ENCODE measurements at regions not wholly inside any gene's neighbourhood (a gene's known extent, or its start where the extent isn't known, plus 50 kb on each side); places are given as distances from the start of the nearest gene placed in this dataset.
"Not testable (repeated sequence)": the region's sequence is repeated elsewhere in the genome, so short reads cannot be mapped to it uniquely, and the experiment has no call there.

DNA sequence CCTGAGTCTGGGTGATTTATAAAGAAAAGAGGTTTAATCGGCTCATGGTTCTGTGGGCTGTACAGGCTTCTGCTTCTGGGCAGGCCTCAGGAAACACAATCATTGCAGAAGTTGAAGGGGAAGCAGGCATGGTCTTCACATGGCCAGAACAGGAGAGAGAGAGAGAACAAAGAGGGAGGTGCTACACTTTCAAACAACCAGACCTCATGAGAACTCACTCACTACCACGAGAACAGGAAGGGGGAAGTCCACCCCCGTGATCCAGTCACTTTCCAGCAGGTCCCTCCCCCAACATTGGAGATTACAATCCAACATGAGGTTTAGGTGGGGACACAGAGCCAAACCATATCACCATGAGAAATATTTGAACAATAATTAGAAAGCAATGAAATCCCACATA is 222.9 kb downstream of the FAM72C start:
- no peak overlapping the region for H3K4me3 Mint-ChIP-seq
- H3K9me3 Mint-ChIP-seq = no peaks in the 10 kb centered on the region
- no peak for ATAC-seq
- no peak for DNase-seq
- H3K4me1 Mint-ChIP-seq = no peaks in the 10 kb centered on the region
- H3K27me3 Mint-ChIP-seq = peaks cover 27% of the 10 kb centered on the region
- no peak overlapping the region for H3K27ac Mint-ChIP-seq

DNA sequence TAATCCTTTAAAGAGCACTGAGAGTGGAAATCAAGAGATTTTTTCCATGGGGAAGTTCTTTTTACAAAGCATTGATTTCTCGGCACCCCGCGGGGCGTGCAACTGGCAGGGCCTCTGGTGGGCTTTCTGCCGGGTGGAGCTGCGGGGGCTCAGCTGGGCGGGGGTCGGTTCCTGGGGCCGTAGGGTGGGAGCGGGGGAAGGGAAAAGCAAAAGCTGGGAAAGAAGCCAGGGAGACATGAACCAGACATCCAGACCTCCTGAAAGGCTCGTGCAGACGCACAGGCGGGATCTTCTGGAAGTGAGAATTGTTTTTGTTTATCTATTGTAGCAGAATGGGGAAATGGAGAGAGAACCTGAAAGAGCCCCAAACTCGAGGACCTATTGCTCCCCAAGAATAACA is 235.2 kb downstream of the FAM72C start:
- peaks cover 49% of the 10 kb centered on the region for H3K27me3 Mint-ChIP-seq
- no peak for ATAC-seq
- no peaks in the 10 kb centered on the region for H3K4me1 Mint-ChIP-seq
- H3K4me3 Mint-ChIP-seq = no peak overlapping the region
- no peak for DNase-seq
- H3K9me3 Mint-ChIP-seq = peaks cover 4 to 7% of the 10 kb centered on the region in 2 donors
- H3K27ac Mint-ChIP-seq = no peak overlapping the region

DNA sequence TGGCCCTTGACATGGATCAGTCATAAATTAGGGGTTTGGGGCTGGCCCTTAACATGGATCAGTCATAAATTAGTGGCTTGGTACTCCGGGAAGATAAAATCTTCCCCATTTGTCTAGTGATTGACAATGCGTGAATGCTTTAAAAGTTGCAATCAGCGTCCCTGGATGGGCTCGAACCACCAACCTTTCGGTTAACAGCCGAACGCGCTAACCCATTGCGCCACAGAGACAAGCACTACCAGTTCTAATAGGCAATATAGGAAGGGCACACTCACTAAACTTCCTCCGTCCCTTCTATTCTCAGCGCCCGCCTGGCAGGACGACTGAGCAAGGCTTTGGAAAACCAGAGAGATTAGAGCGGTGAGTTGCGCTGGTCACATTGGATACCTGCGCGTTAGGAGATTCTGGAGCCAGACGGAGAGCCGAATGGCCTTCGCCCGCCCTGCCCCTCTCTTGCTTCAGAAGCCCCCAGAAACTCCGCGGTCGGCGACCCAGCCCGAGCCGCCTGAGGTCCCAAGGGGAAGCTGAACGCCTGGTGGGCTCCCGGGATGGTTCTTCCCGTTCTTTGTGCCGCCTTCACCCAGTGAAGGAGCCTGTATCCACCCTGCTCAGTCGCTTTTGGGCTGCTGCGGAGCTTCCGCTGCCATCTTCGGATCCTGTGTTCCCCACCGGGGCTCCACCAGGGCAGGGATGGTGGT is 235.9 kb downstream of the FAM72C start:
- Mint-ChIP-seq H3K27ac (peak overlapping the region in 1 of 2 donors; percentile 89), H3K4me1 (no peaks in the 10 kb centered on the region), H3K27me3 (peaks cover 55% of the 10 kb centered on the region), H3K4me3 (peak overlapping the region in 1 of 2 donors; percentile 39), H3K9me3 (peaks cover 4 to 7% of the 10 kb centered on the region in 2 donors)
- no peak for ATAC-seq
- DNase-seq = peak in 1 of 2 donors; percentile 13

DNA sequence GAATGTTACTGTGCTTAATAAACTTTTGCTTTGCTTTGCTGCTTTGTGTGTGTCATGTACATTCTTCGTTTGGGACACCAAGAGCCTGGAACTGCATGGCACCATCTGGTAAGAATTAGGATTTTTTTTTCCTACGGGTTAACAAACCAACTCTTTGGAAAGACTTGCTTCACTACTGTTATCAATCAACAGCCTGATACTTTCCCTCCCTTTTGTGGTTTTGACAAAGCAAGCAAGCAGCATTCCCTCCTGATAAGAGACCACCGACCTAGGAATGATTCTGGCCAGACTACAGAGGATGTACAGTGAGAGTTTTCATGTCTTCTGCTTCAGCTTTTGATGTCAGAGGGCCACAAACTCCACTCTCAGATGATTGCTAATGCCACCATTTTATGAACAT is 237.5 kb downstream of the FAM72C start:
- not testable (repeated sequence) for H3K4me1 Mint-ChIP-seq, DNase-seq, H3K4me3 Mint-ChIP-seq, H3K27ac Mint-ChIP-seq, ATAC-seq, H3K9me3 Mint-ChIP-seq
- H3K27me3 Mint-ChIP-seq = peaks cover 59% of the 10 kb centered on the region

DNA sequence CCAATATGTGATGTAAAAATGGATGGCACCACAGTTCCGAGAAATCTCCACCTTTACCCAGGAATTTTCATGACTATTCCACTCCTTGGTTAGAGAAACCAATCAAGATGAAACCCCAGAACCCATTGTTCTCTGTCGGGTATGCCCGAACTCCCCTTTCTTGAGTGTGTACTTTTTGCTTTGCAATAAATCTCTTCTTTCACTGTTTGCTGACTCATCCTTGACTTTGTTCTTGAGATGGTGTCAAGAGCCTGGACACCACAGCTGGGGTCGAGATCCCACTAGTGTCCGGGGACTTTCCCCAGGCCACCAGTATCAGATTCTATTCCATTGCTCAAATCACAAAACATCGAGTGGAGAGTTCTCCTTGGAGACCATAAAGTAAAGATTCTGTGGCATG is 240.9 kb downstream of the FAM72C start:
- not testable (repeated sequence) for H3K9me3 Mint-ChIP-seq, DNase-seq, ATAC-seq, H3K27ac Mint-ChIP-seq, H3K4me3 Mint-ChIP-seq, H3K4me1 Mint-ChIP-seq
- peaks cover 55% of the 10 kb centered on the region for H3K27me3 Mint-ChIP-seq

DNA sequence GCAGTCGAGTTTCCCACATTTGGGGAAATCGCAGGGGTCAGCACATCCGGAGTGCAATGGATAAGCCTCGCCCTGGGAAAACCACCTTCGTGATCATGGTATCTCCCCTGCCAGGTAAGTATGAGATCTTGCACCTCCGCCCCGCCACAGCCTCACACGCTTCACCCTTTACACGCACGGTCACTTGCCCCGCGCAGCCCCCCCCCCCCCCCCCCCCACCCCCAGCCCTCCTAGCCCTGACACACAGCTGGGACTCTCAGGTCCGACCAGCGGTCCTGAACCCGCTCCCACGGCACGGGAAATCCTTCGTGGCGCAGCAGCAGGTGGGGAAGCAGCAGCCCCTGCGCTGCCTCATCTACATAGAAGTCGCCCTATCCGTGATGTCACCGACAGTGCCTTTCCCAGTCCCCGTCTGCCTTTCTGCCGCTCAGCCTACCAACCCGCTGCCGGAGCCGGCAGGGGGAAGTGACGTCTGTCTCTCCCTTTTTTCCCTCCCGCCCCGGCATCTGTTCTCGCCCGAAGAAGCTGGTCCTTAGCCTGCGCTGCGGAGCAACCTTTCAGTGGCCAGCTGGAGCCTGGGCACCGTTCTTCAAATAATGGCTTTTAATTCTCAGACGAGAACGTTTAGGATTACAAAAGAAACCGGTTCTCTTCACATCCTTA is 242.2 kb downstream of the FAM72C start:
- peak; percentile 42 to 70 for DNase-seq
- Mint-ChIP-seq H3K27ac (peak overlapping the region; percentile 96 to 98), H3K27me3 (peaks cover 47% of the 10 kb centered on the region)

DNA sequence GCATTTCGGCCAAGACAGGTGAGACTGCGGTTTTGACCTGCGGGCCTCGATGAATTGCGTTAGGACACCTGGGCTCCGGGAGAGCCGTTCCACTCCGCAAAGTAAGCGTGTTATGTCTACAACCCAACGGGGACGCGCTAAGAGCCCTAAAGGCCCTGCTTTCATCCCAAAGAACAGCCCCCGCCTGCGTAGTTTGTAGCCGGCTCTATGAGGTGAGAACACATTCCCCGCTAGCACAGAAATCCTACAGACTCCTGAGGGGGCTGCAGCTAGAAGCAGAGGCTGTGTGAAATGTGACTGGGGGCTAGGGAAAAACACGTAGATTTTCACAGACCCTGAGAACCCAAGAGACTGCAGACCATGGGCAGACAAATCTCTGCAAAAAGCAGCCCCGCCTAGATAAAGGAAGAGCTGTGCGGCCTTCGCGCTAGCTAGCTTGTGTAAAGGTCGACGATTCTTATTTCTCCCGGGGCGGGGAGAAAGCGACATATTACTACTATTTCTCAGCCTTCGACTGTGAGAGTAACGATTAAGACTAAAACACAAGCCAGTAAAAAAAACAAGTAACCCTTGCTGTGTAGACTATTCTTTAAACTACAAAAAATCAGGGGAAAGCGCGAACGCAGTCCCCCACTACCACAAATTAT is 242.9 kb downstream of the FAM72C start:
- Mint-ChIP-seq H3K27me3 (peaks cover 46% of the 10 kb centered on the region), H3K27ac (peak overlapping the region; percentile 96 to 98)
- H3K4me1 Mint-ChIP-seq, H3K4me3 Mint-ChIP-seq, H3K9me3 Mint-ChIP-seq: not testable (repeated sequence)
- DNase-seq (peak; percentile 8 to 15), ATAC-seq (peak; percentile 96)

More for the DNA sequence above, 242.2 kb downstream of the FAM72C start:
- ATAC-seq = peak; percentile 85
- peak overlapping the region in 1 of 2 donors; percentile 49 for H3K4me3 Mint-ChIP-seq
- H3K4me1 Mint-ChIP-seq, H3K9me3 Mint-ChIP-seq: not testable (repeated sequence)

DNA sequence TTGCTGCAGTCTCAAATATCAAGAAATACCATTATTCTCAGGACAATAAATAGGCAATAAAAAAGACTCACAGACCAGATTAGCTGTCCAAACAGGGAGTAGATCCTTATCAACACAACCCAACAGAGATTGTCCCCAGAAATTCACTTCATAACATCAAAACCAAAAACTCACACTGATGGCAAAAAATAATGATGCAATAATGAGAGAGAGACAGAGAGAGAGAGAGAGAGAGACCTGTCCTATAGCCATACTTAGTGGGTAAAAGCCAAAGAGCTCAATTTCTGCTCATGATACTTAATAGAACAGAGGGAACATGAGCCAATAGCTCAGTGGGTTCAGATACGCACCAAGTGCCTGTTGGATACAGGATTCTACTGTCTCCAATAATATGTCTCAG is 244.5 kb downstream of the FAM72C start:
- Mint-ChIP-seq H3K27ac (no peak overlapping the region), H3K9me3 (no peaks in the 10 kb centered on the region), H3K27me3 (peaks cover 48% of the 10 kb centered on the region), H3K4me3 (no peak overlapping the region), H3K4me1 (no peaks in the 10 kb centered on the region)
- DNase-seq = no peak
- no peak for ATAC-seq

DNA sequence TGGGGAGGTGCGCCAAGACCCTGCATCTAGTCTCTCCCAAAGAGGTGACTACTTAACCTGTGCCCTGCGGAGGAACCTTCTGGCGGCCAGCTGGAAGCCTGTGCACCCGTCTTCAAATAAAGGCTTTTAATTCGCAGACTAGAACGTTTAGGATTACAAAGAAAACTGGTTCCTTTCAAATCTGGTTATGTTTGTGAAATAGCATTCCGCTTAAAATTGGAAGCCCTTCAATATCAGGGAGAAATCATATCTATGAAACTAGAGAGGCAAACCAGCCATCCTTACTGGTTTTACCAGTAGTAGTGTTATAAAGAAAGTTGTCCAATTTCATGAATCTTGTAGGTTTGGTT is 250.8 kb downstream of the FAM72C start:
- Mint-ChIP-seq H3K9me3 (no peaks in the 10 kb centered on the region), H3K4me1 (no peaks in the 10 kb centered on the region), H3K27me3 (peaks cover 78% of the 10 kb centered on the region), H3K27ac (no peak overlapping the region), H3K4me3 (peak overlapping the region in 1 of 2 donors; percentile 38)
- ATAC-seq (no peak), DNase-seq (no peak)

DNA sequence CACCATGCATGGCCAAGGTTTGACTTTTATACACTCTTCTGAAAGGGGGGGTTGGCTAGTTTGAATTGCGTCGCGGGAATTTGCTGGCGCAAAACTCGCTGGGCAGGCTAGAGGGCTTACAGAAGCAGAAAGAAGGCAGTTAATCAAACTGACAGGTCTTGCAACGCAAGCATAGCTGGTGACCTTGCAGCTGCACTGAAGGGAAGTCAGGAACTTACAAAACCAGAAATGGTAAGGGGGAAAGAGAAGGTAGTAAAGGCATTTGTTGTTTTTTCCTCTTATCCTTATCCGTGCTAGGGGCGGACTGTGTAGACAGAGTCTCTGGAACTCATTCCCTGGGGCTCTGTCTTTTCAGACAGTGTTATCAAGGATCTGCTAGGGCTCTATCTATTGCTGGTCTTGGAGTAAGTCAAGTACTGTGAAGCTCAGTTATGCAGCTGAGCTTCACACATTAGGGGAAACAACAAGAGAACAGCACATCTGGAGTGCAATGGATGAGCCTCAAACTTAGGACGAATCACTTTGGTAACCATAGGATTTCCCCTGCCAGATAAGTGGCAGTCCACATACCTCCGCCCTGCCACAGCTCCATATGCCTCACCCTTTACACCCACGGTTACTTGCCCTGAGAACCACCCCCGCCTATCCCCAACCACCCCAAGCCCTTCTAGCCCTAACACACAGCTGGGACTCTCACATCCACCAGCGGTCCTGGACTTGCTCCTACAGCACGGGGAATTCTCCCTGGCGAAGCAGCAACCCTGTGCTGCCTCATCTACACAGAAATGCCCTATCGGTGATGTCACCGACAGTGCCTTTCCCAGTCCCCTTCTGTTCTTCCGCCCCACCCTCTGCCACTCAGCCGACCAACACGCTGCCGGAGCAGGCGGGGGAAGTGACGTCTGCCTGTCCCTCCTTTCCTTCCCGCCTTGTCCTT is 251.4 kb downstream of the FAM72C start:
- Mint-ChIP-seq H3K27me3 (peaks cover 81% of the 10 kb centered on the region), H3K27ac (peak overlapping the region; percentile 24 to 86), H3K9me3 (no peaks in the 10 kb centered on the region), H3K4me3 (peak overlapping the region; percentile 38 to 54), H3K4me1 (no peaks in the 10 kb centered on the region)
- DNase-seq (no peak), ATAC-seq (no peak)

DNA sequence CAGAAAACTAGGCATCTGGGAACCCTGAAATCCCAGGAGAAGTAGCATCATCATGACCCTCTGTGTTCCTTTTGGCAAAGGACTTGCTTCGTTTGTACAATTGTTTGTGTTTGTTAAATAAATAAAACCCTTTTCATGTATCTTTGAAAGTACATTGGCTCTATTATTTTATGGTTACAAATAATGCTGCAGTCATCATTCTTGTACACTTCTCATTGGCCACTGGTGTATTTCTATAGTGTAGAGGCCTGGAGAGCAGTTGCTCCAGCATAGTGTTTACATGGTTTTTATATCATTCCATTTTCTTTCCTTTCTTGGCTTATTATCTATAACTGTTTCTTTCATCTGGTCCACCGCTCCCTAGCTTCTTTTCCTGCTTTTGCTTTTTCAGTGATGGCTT is 253.3 kb downstream of the FAM72C start:
- Mint-ChIP-seq H3K9me3 (no peaks in the 10 kb centered on the region), H3K4me1 (no peaks in the 10 kb centered on the region), H3K27me3 (peaks cover 80% of the 10 kb centered on the region), H3K27ac (no peak overlapping the region), H3K4me3 (no peak overlapping the region)
- ATAC-seq (no peak), DNase-seq (no peak)

DNA sequence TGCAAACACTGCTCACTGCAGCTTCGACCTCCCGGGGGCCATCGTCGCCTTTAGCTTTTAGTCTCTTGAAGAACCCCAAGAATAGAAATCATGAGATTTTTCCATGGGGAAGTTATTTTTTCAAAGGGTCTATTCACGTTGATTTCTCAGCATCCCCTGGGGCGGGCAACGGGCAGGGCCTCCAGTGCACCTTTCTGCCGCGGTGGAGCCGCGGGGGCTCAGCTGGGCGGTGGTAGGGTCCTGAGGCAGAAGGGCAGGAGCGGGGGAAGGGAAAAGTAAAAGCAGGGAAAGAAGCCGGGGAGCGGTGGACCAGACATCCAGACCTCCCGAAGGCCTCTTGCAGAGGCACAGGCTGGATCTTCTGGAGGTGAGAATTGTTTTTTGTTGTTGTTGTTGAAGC is 253.8 kb downstream of the FAM72C start:
- peaks cover 75% of the 10 kb centered on the region for H3K27me3 Mint-ChIP-seq

DNA sequence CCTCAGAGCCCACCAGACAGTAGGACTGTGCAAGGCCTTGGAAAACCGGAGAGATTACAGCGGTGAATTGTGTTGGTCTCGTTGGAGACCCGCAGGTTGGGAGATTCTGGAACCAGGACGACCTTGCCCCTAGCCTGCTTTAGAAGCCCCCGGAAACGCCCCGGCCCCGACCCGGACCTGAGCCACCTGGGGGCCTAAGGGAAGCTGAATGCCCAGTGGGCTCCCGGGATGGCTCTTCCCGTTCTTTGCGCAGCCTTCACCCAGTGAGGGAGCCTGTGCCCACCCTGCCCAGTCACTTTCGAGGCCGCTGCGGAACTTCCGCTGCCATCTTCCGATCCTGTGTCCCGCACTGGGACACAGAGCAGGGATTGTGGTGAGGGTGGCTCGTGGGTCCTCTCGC is 254.4 kb downstream of the FAM72C start:
- H3K4me3 Mint-ChIP-seq = no peak overlapping the region
- no peak overlapping the region for H3K27ac Mint-ChIP-seq
- H3K27me3 Mint-ChIP-seq = peaks cover 71% of the 10 kb centered on the region
- DNase-seq = no peak
- no peak for ATAC-seq
- H3K4me1 Mint-ChIP-seq = no peaks in the 10 kb centered on the region
- H3K9me3 Mint-ChIP-seq = no peaks in the 10 kb centered on the region

More for the DNA sequence above, 253.8 kb downstream of the FAM72C start:
- Mint-ChIP-seq H3K4me1 (no peaks in the 10 kb centered on the region), H3K4me3 (no peak overlapping the region), H3K27ac (no peak overlapping the region), H3K9me3 (no peaks in the 10 kb centered on the region)
- DNase-seq (no peak), ATAC-seq (no peak)

DNA sequence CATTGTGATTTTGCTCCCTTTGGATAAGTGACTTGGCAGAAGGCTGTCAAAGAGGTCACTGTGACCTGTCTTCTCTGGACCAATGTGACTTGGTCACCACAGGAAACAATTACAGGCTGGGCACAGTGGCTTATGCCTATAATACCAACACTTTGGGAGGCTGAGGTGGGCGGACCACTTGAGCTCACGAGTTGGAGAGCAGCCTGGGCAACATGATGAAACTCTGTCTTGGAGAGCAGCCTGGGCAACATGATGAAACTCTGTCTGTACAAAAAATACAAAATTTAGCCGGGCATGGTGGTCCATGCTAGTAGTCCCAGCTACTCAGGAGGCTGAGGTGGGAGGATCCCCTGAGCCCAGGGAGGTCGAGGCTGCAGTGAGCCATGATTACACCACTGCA is 256.9 kb downstream of the FAM72C start:
- not testable (repeated sequence) for H3K4me3 Mint-ChIP-seq, H3K27ac Mint-ChIP-seq, ATAC-seq, DNase-seq, H3K4me1 Mint-ChIP-seq, H3K9me3 Mint-ChIP-seq
- H3K27me3 Mint-ChIP-seq = peaks cover 62% of the 10 kb centered on the region

DNA sequence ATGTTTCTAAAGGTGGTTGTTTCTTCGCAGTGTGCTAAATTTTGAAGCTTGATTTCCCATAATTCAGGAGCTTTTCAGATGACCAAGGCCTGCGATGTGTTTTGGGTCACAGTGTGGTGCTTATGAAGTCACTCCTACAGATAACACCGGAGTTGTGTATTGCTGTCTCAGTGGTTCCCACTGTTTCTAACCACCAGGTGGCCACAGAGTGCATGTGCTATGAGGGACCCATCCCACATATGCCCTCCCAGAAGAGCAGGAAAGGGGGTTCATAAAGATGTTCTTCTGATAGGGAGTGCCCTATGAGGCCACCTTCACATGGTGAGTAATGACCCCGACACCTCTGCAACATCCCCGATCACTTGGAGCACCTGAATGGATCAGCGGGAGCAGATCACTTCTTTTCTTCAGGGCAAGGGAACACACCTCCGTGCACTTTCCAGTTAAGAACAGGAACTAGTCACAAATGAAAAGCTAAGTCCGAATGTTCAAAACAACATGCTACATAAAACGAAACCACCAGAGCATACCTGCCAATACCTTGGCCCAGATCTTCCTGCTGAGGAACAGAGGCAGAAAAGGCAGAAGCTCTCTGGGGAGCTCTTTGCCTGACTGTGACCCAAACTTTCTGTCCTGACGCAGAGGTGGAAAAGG is 262.1 kb downstream of the FAM72C start:
- not testable (repeated sequence) for H3K4me3 Mint-ChIP-seq, H3K9me3 Mint-ChIP-seq, H3K27ac Mint-ChIP-seq, DNase-seq, ATAC-seq, H3K4me1 Mint-ChIP-seq
- H3K27me3 Mint-ChIP-seq = peaks cover 45% of the 10 kb centered on the region

All from stimulated activated naive CD8-positive, alpha-beta T cell treated with anti-CD3 and anti-CD28 coated beads, Interleukin-15, amount 100 ng/mL, for 72 hours (primary cell).